Activated CD4-positive, alpha-beta memory T cell treated with anti-CD3 and anti-CD28 coated beads for 36 hours (primary cell): ENCODE measurements at regions not wholly inside any gene's neighbourhood (a gene's known extent, or its start where the extent isn't known, plus 50 kb on each side); places are given as distances from the start of the nearest gene placed in this dataset.

Experiments used
- CTCF ChIA-PET: fragments of 350-600 bp; sonication (Branson Sonifier 250); formaldehyde crosslinking; loops from one replicate; lab custom pipeline; 2021; ENCODE audit warnings: antibody characterized with exemption, inconsistent platforms; lab: Charles Lee
- POLR2A ChIA-PET: fragments of 350-600 bp; sonication (Branson Sonifier 250); formaldehyde crosslinking; loops from one replicate; lab custom pipeline; 2021; ENCODE audit warnings: antibody characterized with exemption; lab: Charles Lee
- DNase-seq: peaks from one replicate; pipeline ENCODE4 v3.0.0-alpha.2; 2020
- H3K27ac Mint-ChIP-seq: one replicate; pipeline ENCODE4 v1.8.0; 2021; ENCODE audit warnings: mixed read lengths
- H3K27me3 Mint-ChIP-seq: one replicate; pipeline ENCODE4 v1.8.0; 2021; ENCODE audit warnings: mixed read lengths
- H3K36me3 Mint-ChIP-seq: one replicate; pipeline ENCODE4 v1.8.0; 2021; ENCODE audit warnings: mixed read lengths
- H3K4me1 Mint-ChIP-seq: one replicate; pipeline ENCODE4 v1.8.0; 2021; ENCODE audit warnings: low read depth, mixed read lengths
- H3K4me3 Mint-ChIP-seq: one replicate; pipeline ENCODE4 v1.8.0; 2021; ENCODE audit warnings: mild to moderate bottlenecking, mixed read lengths
- H3K9me3 Mint-ChIP-seq: one replicate; pipeline ENCODE4 v1.8.0; 2021; ENCODE audit warnings: mixed read lengths
- intact Hi-C: fragments of 100-400 bp; cut with micrococcal nuclease; formaldehyde crosslinking; loops from one replicate; pipeline ENCODE4 v1.15.1; 2023

DNA sequence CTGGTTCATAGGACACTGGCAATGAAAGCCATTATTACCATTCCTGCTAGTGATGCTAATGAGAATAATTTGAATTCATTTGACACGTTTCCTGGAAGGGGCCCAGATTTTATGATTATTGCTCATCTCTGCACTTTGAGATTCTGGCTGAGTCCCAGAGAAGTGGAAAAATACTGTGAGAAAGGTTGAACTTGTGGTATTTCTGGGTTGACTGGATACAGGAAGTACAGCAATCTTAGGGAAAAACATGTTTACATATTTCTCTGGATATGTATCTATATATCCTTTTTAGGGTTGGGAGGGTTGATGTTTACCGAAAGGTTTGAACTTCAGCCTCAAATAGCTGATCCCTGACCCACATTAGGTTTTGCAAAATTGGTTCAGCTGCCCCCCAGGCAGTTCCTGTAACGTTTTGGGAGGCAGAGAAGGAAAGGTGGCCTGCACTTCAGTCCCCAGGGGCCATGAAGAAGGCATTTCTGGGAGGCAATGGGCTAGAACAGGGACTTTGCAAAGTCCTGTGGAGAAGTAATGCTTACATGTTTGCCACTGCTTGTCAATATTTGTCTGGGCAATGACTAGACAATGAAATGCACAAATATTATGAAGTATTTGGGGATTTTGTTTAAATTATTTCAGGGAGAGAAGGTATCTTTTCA, 253.7 kb upstream of the PITRM1 start:
- ChIA-PET POLR2A (no interaction called here), CTCF (no interaction called here)
- peaks cover 2% of the 10 kb centered on the region for H3K27me3 Mint-ChIP-seq
- no peak for DNase-seq
- intact Hi-C loops: no loop called here
- H3K9me3 Mint-ChIP-seq: peaks cover 16% of the 10 kb centered on the region
- peaks cover 20% of the 10 kb centered on the region for H3K4me1 Mint-ChIP-seq
- H3K4me3 Mint-ChIP-seq: no peak overlapping the region
- peaks cover 7% of the 10 kb centered on the region for H3K36me3 Mint-ChIP-seq
- no peak overlapping the region for H3K27ac Mint-ChIP-seq

DNA sequence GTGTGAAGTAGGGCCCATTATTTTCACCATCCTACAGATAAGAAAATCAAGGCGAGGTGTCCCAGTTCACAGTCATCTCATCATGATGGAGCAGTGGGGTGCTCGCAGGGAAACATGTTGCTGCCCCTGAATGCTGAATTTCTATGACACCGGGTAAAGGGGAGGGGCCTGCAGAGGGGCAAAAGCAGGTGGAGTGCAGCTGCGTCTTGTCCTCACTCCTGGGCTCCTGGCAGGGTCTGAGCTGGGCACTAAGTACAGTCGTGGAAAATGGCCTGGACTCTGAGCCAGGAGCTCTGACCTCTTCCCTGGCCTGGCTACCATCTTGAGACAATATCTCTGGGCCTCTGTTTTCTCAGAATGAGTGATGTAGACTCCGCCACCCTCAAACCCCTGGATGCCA, 253.1 kb upstream of the PITRM1 start:
- intact Hi-C loops: no loop called here
- POLR2A ChIA-PET: no interaction called here
- H3K4me3 Mint-ChIP-seq: no peak overlapping the region

DNA sequence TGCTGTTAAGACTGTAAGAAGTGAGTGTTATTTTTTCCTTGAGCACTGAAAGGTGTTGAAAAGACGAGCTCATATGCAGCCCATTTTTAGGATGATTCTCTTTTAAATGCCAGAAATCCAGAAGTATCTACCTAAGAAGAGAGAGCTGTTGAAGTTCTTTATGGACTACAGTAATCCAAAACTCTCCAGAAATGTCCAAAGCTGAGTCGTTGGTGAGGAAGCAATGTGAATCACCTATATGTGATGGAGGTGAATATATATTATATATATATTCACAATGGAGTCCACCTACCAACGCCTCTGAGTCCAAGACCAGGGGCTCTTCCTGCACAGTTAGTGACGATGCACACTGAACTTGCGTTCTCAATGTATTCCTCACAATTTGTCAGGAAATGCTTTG, 252.7 kb upstream of the PITRM1 start:
- peaks cover 2% of the 10 kb centered on the region for H3K27me3 Mint-ChIP-seq
- H3K4me1 Mint-ChIP-seq: peaks cover 22% of the 10 kb centered on the region
- DNase-seq: no peak
- peaks cover 7% of the 10 kb centered on the region for H3K9me3 Mint-ChIP-seq
- H3K36me3 Mint-ChIP-seq: peaks cover 4% of the 10 kb centered on the region
- POLR2A ChIA-PET: no interaction called here
- no peak overlapping the region for H3K4me3 Mint-ChIP-seq
- H3K27ac Mint-ChIP-seq: no peak overlapping the region
- intact Hi-C loops: no loop called here
- CTCF ChIA-PET: no interaction called here

More for the DNA sequence above, 253.1 kb upstream of the PITRM1 start:
- H3K27ac Mint-ChIP-seq: no peak overlapping the region
- H3K36me3 Mint-ChIP-seq: peaks cover 7% of the 10 kb centered on the region
- peaks cover 21% of the 10 kb centered on the region for H3K4me1 Mint-ChIP-seq
- DNase-seq: no peak
- H3K9me3 Mint-ChIP-seq: peaks cover 11% of the 10 kb centered on the region
- peaks cover 2% of the 10 kb centered on the region for H3K27me3 Mint-ChIP-seq
- CTCF ChIA-PET: no interaction called here

DNA sequence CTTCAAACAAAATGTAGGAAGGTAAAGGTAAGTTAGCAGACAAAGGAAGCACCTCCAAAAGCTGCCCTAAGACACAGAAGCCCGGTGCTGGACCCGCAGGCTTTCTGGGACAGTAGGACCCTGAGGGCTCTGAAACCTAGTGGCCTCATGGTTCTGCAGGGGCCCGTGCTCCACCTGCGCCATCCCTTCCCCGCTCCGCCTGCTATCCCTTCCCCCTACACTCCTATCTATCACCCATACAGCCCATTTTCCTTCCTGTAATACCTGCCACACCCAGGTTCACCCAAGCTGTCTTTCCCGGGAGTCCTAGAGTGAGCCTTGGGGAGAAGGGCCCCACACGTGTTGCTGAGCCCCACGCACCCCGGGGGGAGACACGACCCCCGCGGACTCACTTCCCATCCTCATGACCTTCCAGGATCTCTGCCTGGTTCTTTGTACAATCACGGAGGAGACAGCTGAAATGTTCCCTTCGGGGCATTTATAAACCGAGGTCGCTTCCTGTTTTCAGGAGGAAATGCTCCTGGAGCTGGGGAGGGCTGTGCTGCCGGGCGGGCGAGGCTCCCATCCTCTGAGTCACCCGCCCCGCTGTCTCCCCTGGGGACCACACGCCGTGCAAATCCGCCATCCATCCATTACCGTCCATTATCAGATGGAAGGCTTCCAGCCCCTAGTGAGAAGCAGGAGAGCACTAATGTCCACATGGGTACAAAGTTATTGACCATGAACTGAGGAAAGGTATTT, 251.7 kb upstream of the PITRM1 start:
- H3K36me3 Mint-ChIP-seq: no peaks in the 10 kb centered on the region
- POLR2A ChIA-PET: no interaction called here
- intact Hi-C loops: loop anchor here (5.0 kb wide), 1 partner anchor 43 kb away; no protein-coding TSS in a partner anchor

DNA sequence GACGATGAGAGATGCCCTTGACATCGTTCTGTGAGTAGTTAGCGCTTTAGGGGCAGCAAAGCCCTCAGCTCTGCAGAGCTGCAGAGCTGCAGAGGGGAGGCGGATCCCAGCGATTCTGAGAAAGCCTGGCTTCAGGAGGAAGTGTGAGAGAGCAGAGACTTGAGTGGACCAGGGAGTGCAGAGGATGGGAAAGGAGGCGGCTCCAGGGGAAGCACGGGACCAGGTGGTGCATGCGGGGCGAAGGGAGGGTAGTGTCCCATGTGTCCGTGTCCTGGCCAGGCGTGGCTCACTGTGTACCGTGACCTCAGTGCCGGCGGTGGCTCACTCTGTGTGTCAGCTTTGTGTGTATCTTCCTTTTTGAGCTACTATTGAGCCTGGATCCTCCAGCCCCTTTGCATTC, 250.8 kb upstream of the PITRM1 start:
- H3K27ac Mint-ChIP-seq: no peak overlapping the region
- H3K4me1 Mint-ChIP-seq: peaks cover 29% of the 10 kb centered on the region
- peaks cover 2% of the 10 kb centered on the region for H3K27me3 Mint-ChIP-seq
- DNase-seq: no peak
- H3K9me3 Mint-ChIP-seq: no peaks in the 10 kb centered on the region
- no peak overlapping the region for H3K4me3 Mint-ChIP-seq
- CTCF ChIA-PET: no interaction called here
- no peaks in the 10 kb centered on the region for H3K36me3 Mint-ChIP-seq
- intact Hi-C loops: loop anchor here (5.0 kb wide), 1 partner anchor 44 kb away; no protein-coding TSS in a partner anchor
- POLR2A ChIA-PET: no interaction called here

More for the DNA sequence above, 251.7 kb upstream of the PITRM1 start:
- H3K4me3 Mint-ChIP-seq: no peak overlapping the region
- H3K4me1 Mint-ChIP-seq: peaks cover 29% of the 10 kb centered on the region
- no peak for DNase-seq
- no peaks in the 10 kb centered on the region for H3K9me3 Mint-ChIP-seq
- H3K27ac Mint-ChIP-seq: no peak overlapping the region
- CTCF ChIA-PET: no interaction called here
- H3K27me3 Mint-ChIP-seq: peaks cover 2% of the 10 kb centered on the region

DNA sequence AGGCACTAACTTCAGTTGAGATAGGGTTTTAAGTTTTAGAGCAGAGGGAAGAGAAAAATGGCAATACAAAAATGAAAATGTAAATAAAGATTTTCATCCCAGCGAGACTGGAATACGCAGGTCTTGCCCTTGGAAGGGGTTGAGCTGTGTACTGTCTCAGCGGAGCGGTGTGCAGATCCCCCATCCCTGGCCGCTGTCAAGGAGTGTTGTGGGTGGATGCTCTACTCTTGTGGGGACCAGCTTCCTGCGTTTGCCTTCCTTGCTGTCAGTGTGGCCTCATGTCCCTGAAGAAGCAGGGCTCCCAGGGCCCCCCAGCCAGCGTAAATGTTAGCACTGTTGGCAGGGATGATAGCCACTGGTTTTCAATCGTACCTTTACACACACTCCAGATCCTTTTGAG, 249.7 kb upstream of the PITRM1 start:
- ChIA-PET POLR2A (no interaction called here), CTCF (no interaction called here)
- no peak overlapping the region for H3K27ac Mint-ChIP-seq
- H3K36me3 Mint-ChIP-seq: no peaks in the 10 kb centered on the region
- DNase-seq: no peak
- no peak overlapping the region for H3K4me3 Mint-ChIP-seq
- peaks cover 2% of the 10 kb centered on the region for H3K27me3 Mint-ChIP-seq
- intact Hi-C loops: loop anchor here (5.0 kb wide), 1 partner anchor 45 kb away; no protein-coding TSS in a partner anchor
- peaks cover 29% of the 10 kb centered on the region for H3K4me1 Mint-ChIP-seq
- no peaks in the 10 kb centered on the region for H3K9me3 Mint-ChIP-seq

DNA sequence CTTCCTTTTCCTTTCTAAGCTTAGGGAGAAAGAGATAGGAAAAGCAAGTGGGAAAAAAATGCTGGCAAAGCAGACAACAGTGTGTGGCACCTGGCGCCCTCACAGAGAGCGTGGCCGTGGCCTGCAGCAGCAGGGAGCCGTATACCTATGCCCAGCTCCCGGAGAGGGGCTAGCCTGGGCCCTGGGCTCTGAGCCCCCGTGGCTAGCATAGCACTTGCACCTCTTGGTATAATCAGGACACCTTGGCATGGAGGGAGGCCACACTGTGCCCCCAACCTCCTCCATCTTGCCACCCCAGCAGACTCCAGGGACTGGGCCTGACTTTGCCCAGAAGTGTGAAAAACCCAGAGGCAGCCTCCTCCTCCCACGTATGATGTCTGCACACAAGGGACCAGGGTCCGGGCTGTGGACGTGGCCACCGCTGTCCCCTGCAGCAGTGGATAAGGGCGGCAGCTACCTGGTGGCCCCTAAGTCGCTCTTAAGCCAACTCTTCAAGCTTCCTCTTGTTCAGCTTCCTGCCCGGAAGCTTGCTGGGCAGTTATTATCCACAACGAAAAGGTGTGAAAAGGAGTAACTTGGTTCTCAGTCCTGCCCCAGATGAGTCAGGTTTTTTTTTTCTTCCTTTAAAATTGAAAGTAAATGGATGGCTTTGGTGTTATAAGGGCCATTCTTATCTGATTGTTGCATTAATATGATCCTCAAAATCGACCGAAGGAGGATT, 249.1 kb upstream of the PITRM1 start:
- peak; percentile 19 for DNase-seq
- intact Hi-C loops: loop anchor here (5.0 kb wide), 1 partner anchor 46 kb away; no protein-coding TSS in a partner anchor
- Mint-ChIP-seq H3K4me3 (no peak overlapping the region), H3K27me3 (peaks cover 2% of the 10 kb centered on the region), H3K27ac (no peak overlapping the region), H3K36me3 (no peaks in the 10 kb centered on the region), H3K9me3 (no peaks in the 10 kb centered on the region), H3K4me1 (peaks cover 29% of the 10 kb centered on the region)
- CTCF ChIA-PET: no interaction called here
- POLR2A ChIA-PET: no interaction called here

DNA sequence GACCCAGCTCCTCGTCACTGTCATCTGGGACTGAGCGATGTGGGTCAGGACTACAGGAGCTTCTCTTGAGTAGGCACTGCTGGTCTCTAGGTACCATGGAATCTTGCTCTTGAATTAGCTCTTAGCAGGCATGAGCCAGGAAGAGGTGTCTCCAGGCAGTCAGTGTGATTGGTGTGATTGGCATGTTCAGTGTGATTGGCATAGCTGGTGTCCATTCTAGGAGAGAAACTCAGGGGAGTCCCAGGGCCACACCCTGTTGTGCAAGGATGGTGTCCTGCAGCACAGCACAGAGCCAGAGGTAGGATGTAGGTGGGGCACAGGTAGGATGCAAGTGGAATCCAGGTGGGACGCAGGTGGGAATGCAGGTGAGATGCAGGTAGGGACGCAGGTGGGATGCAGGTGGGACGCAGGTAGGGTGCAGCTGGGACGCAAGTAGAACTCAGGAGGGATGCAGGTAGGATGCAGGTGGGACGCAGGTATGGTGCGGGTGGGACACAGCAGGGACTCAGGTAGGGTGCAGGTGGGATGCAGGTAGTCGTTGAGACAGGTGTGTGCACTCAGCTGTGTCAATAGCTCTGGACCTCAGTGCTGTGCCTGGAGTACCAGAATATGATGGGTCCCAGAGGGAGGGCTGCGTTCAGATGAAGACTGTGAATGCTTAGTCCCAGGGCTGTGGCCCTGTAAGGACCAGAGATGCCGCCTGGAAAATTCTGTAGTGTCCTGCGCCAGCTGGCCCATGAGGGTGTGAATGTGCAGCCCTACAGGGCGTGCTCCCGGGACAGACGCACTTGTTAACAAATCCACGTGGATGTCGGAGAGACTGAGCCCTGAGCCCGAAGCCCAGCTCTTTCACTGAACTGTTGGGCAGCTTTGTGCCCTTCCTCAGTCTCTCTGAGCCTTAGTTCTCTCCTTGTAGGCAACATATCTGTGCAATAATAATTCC, 248.2 kb upstream of the PITRM1 start:
- H3K27me3 Mint-ChIP-seq: peaks cover 2% of the 10 kb centered on the region
- H3K4me3 Mint-ChIP-seq: no peak overlapping the region
- no peak for DNase-seq
- POLR2A ChIA-PET: no interaction called here
- intact Hi-C loops: loop anchor here (5.0 kb wide), 1 partner anchor 47 kb away; no protein-coding TSS in a partner anchor
- H3K36me3 Mint-ChIP-seq: no peaks in the 10 kb centered on the region
- peaks cover 23% of the 10 kb centered on the region for H3K4me1 Mint-ChIP-seq
- H3K9me3 Mint-ChIP-seq: no peaks in the 10 kb centered on the region
- CTCF ChIA-PET: no interaction called here
- H3K27ac Mint-ChIP-seq: no peak overlapping the region

DNA sequence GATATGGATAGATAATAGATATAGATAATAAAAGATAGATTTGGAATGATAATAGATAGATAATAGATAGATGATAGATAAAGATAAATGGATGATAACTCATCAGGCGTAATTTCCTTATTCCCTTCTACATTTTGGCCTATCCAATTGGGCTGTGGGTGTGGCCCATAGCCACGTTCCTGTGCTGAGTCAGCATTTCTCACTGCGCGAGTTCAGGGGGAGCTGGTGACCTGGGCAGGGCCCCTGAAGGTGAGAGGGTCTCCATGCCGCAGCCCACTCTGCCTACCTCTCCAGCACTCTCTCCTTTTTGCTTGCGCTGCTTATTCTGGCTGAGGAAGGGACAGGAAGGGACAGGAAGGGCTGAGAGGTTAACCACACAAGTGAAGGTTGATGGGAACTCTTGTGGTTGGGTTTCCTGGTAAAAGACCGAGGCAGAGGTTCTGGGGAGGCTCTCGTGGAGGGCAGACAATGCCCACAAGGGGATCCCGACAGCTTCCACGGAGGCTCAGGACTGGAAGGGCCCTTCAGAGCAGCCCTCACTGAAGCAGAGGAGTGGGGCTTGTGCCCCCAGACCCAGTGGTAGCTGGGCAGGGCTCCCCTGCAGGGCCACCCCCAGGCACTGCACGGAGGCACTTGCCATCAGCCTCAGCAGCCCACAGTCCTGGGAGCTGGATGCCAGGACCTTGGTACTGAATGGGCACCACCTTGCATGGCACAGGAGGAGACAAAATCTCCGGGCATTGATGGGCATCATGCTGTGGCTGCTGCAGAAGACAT, 247.3 kb upstream of the PITRM1 start:
- CTCF ChIA-PET: no interaction called here
- no peaks in the 10 kb centered on the region for H3K9me3 Mint-ChIP-seq
- H3K27me3 Mint-ChIP-seq: peaks cover 2% of the 10 kb centered on the region
- no peaks in the 10 kb centered on the region for H3K36me3 Mint-ChIP-seq
- POLR2A ChIA-PET: no interaction called here
- intact Hi-C loops: loop anchor here (5.0 kb wide), 1 partner anchor 47 kb away; no protein-coding TSS in a partner anchor
- peaks cover 23% of the 10 kb centered on the region for H3K4me1 Mint-ChIP-seq
- no peak overlapping the region for H3K27ac Mint-ChIP-seq
- H3K4me3 Mint-ChIP-seq: no peak overlapping the region
- DNase-seq: peak; percentile 47

DNA sequence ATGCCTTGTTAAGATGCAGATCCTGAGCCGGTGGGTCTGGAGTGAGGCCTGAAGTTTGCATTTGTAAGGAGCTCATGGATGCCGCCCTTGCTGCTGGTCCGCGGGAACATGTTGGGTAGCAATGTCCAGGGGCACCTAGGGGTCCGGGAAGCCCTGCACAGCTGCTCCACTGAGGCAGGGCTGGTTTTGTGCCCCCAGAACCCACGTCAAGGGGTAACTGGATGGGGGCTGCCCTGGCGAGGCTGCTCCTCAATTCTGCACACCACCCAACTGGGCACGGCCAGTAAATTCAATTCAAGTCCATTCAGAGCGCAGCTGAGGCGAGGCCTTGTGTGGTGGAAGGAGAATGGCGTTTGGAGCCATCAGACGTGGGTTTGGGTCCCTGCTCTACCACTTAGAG, 246.3 kb upstream of the PITRM1 start:
- Mint-ChIP-seq H3K36me3 (no peaks in the 10 kb centered on the region), H3K9me3 (no peaks in the 10 kb centered on the region), H3K27ac (no peak overlapping the region), H3K27me3 (no peaks in the 10 kb centered on the region), H3K4me3 (no peak overlapping the region), H3K4me1 (peaks cover 23% of the 10 kb centered on the region)
- ChIA-PET POLR2A (interaction anchor here (0.7 kb wide), 1 partner anchor 13 kb away, joined by 3 read pairs; no protein-coding TSS in a partner anchor), CTCF (no interaction called here)
- DNase-seq: no peak
- intact Hi-C loops: no loop called here
